Tibial artery (tissue), 4 donors: ENCODE measurements at regions not wholly inside any gene's neighbourhood (a gene's known extent, or its start where the extent isn't known, plus 50 kb on each side); places are given as distances from the start of the nearest gene placed in this dataset.

Experiments used
- DNase-seq, 2 donors: peaks; one replicate each; pipeline ENCODE4 v3.0.0-alpha.2; 2019
- H3K27ac ChIP-seq, 2 donors: fragments of 200-600 bp; sonication (generic) in 1 of 2; 1 replicate in 1 of 2; 2 replicates in 1 of 2; pipeline ENCODE4 v1.5.1; 2018 to 2019; ENCODE audit warnings: mild to moderate bottlenecking in 1 of 2
- H3K27me3 ChIP-seq, 2 donors: fragments of 200-600 bp; sonication (generic) in 1 of 2; one replicate each; pipeline versions ENCODE4 v1.5.1 to v1.6.0; 2016 to 2019
- H3K36me3 ChIP-seq, 3 donors: fragments of 200-600 bp; sonication (generic) in 2 of 3; one replicate each; pipeline ENCODE4 v1.5.1; 2016 to 2019; ENCODE audit warnings: mild to moderate bottlenecking in 2 of 3
- H3K4me1 ChIP-seq, 4 donors: fragments of 200-600 bp; sonication (generic) in 2 of 4; 1 replicate in 3 of 4; 2 replicates in 1 of 4; pipeline ENCODE4 v1.5.1; 2016 to 2019
- H3K4me3 ChIP-seq, 2 donors: fragments of 200-600 bp; sonication (generic) in 1 of 2; 1 replicate in 1 of 2; 2 replicates in 1 of 2; pipeline ENCODE4 v1.5.1; 2018 to 2019; ENCODE audit warnings: mild to moderate bottlenecking in 2 of 2
- H3K9me3 ChIP-seq, 3 donors: fragments of 200-600 bp; sonication (generic) in 1 of 3; one replicate each; pipeline ENCODE4 v1.5.1; 2016 to 2019
- CTCF ChIP-seq, 2 experiments: fragments of 200-600 bp in 1 of 2; fragments of 450-650 bp in 1 of 2; IDR thresholded peaks; one replicate each; pipeline ENCODE4 v1.5.1; 2017 to 2019; ENCODE audit warnings: antibody characterized with exemption in 2 of 2, mild to moderate bottlenecking in 1 of 2, moderate library complexity in 1 of 2
- intact Hi-C: fragments of 100-400 bp; cut with DNase I; formaldehyde crosslinking; loops from one replicate; pipeline ENCODE4 v1.15.0; 2023; ENCODE audit warnings: low total_unique reads

- intact Hi-C loops = no loop called here
- no peak for DNase-seq
- H3K4me3 ChIP-seq = no peak overlapping the region
- H3K36me3 ChIP-seq = no peaks in the 10 kb centered on the region
- H3K9me3 ChIP-seq = no peaks in the 10 kb centered on the region
- peaks cover 0 to 18% (median 3%) of the 10 kb centered on the region in 4 donors for H3K4me1 ChIP-seq
- no peaks in the 10 kb centered on the region for H3K27me3 ChIP-seq
- no peak for TF ChIP-seq CTCF (IDR thresholded peaks at IDR 0.05)
- no peak overlapping the region for H3K27ac ChIP-seq
These were observed 691.8 kb downstream of the QKI start for GRCh38 chr6:164106345-164106769.

- DNase-seq = no peak
- Histone ChIP-seq H3K4me1 (peaks cover 0 to 18% (median 3%) of the 10 kb centered on the region in 4 donors), H3K4me3 (no peak overlapping the region), H3K9me3 (no peaks in the 10 kb centered on the region), H3K27ac (no peak overlapping the region), H3K36me3 (no peaks in the 10 kb centered on the region), H3K27me3 (no peaks in the 10 kb centered on the region)
- TF ChIP-seq CTCF (IDR thresholded peaks at IDR 0.05) = no peak
- intact Hi-C loops = no loop called here
These were observed 691.2 kb downstream of the QKI start for GRCh38 chr6:164105705-164106104.

GRCh38 chr6:164104432-164104831 is 689.9 kb downstream of the QKI start:
- no peaks in the 10 kb centered on the region for H3K27me3 ChIP-seq
- no peak overlapping the region for H3K27ac ChIP-seq
- H3K9me3 ChIP-seq = no peaks in the 10 kb centered on the region
- H3K4me3 ChIP-seq = no peak overlapping the region
- H3K36me3 ChIP-seq = no peaks in the 10 kb centered on the region
- intact Hi-C loops = no loop called here
- TF ChIP-seq CTCF (IDR thresholded peaks at IDR 0.05) = no peak
- peaks cover 0 to 9% (median 2%) of the 10 kb centered on the region in 4 donors for H3K4me1 ChIP-seq
- DNase-seq = no peak

GRCh38 chr6:164102693-164103092 is 688.2 kb downstream of the QKI start:
- no peak for TF ChIP-seq CTCF (IDR thresholded peaks at IDR 0.05)
- H3K27me3 ChIP-seq = no peaks in the 10 kb centered on the region
- no peaks in the 10 kb centered on the region for H3K36me3 ChIP-seq
- intact Hi-C loops = no loop called here
- H3K27ac ChIP-seq = no peak overlapping the region
- H3K4me3 ChIP-seq = no peak overlapping the region
- H3K4me1 ChIP-seq = no peaks in the 10 kb centered on the region
- no peaks in the 10 kb centered on the region for H3K9me3 ChIP-seq
- no peak for DNase-seq

- no peak for TF ChIP-seq CTCF (IDR thresholded peaks at IDR 0.05)
- no peaks in the 10 kb centered on the region for H3K4me1 ChIP-seq
- no peak for DNase-seq
- intact Hi-C loops = no loop called here
- H3K27me3 ChIP-seq = no peaks in the 10 kb centered on the region
- no peaks in the 10 kb centered on the region for H3K36me3 ChIP-seq
- no peak overlapping the region for H3K27ac ChIP-seq
- H3K4me3 ChIP-seq = no peak overlapping the region
- no peaks in the 10 kb centered on the region for H3K9me3 ChIP-seq
These were observed 687.3 kb downstream of the QKI start for GRCh38 chr6:164101859-164102258.

GRCh38 chr6:164099269-164099865 is 684.8 kb downstream of the QKI start:
- Histone ChIP-seq H3K36me3 (no peaks in the 10 kb centered on the region), H3K27me3 (no peaks in the 10 kb centered on the region), H3K4me1 (no peaks in the 10 kb centered on the region), H3K9me3 (no peaks in the 10 kb centered on the region), H3K4me3 (no peak overlapping the region), H3K27ac (no peak overlapping the region)
- no peak for DNase-seq
- intact Hi-C loops = no loop called here
- no peak for TF ChIP-seq CTCF (IDR thresholded peaks at IDR 0.05)
